Ovary (tissue), 3 donors: ENCODE measurements at regions not wholly inside any gene's neighbourhood (a gene's known extent, or its start where the extent isn't known, plus 50 kb on each side); places are given as distances from the start of the nearest gene placed in this dataset.

Experiments used
- CTCF ChIP-seq, 3 donors: fragments of 450-650 bp in 2 of 3; fragments of 200-600 bp in 1 of 3; IDR thresholded peaks; one replicate each; pipeline versions ENCODE4 v1.5.1 to v1.8.0; 2016 to 2022; ENCODE audit warnings: antibody characterized with exemption in 3 of 3, mild to moderate bottlenecking in 1 of 3
- POLR2A ChIP-seq: fragments of 450-650 bp; IDR thresholded peaks from one replicate; pipeline ENCODE4 v1.6.1; 2017; ENCODE audit warnings: antibody characterized with exemption, mild to moderate bottlenecking, moderate library complexity
- donor health status: DM: no; HTN: no; CAD: no.

GRCh38 chr17:5951912-5952311, 118.3 kb upstream of the WSCD1 start:
- no peak for TF ChIP-seq CTCF (IDR thresholded peaks at IDR 0.05)
- no peak for TF ChIP-seq POLR2A
